ENCODE measurements at regions not wholly inside any gene's neighbourhood (a gene's known extent, or its start where the extent isn't known, plus 50 kb on each side); places are given as distances from the start of the nearest gene placed in this dataset.

DNA sequence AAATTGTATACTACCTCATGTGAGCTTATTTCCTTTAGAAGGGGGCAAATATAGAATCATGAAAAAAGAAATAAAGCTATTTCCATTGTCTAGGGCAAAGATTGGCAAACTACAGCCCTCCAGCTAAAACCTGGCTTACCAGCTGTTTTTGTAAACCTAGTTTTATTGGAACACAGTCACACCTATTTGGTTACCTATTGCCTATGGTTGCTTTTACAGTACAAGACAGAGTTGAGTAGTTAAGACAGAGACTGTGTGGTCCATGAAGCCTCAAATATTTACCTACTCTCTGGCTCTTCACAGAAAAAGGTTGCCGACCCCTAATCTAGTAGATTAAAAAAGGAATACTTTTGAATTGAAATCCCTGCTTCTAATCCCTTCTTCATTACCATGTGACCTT, 88.8 kb upstream of the ENPP6 start:
- peaks cover 3% of the 10 kb centered on the region for H3K27me3 Mint-ChIP-seq (ENCODE audit: low read depth, poor library complexity)
- H3K4me1 Mint-ChIP-seq, result no peaks in the 10 kb centered on the region
- H3K9me3 Mint-ChIP-seq, result peaks cover 28% of the 10 kb centered on the region
- no peaks in the 10 kb centered on the region for H3K36me3 Mint-ChIP-seq (ENCODE audit: low read depth)
- no peak for DNase-seq
- no peak overlapping the region for H3K4me3 Mint-ChIP-seq
- no peak overlapping the region for H3K27ac Mint-ChIP-seq
- TF ChIP-seq, protein P1, sequence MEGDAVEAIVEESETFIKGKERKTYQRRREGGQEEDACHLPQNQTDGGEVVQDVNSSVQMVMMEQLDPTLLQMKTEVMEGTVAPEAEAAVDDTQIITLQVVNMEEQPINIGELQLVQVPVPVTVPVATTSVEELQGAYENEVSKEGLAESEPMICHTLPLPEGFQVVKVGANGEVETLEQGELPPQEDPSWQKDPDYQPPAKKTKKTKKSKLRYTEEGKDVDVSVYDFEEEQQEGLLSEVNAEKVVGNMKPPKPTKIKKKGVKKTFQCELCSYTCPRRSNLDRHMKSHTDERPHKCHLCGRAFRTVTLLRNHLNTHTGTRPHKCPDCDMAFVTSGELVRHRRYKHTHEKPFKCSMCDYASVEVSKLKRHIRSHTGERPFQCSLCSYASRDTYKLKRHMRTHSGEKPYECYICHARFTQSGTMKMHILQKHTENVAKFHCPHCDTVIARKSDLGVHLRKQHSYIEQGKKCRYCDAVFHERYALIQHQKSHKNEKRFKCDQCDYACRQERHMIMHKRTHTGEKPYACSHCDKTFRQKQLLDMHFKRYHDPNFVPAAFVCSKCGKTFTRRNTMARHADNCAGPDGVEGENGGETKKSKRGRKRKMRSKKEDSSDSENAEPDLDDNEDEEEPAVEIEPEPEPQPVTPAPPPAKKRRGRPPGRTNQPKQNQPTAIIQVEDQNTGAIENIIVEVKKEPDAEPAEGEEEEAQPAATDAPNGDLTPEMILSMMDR (IDR thresholded peaks at IDR 0.05), result no peak

DNA sequence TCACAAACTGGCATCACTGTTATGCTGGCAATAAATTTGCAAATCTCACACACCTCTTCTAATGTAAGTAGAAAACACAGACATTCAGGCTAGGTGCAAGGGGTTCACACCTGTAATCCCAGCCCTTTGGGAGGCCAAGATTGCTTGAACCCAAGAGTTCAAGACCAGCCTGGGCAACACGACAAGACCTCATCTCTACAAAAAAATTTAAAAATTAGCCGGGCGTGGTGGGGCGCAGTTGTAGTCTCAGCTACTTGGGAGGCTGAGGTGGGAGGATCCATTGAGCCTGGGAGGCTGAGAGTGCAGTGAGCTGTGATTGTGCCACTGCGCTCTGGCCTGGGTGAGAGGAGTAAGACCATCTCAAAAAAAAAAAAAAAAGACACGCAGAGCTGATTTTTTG, 83.1 kb upstream of the ENPP6 start:
- DNase-seq, result no peak
- H3K4me3 Mint-ChIP-seq, result no peak overlapping the region

DNA sequence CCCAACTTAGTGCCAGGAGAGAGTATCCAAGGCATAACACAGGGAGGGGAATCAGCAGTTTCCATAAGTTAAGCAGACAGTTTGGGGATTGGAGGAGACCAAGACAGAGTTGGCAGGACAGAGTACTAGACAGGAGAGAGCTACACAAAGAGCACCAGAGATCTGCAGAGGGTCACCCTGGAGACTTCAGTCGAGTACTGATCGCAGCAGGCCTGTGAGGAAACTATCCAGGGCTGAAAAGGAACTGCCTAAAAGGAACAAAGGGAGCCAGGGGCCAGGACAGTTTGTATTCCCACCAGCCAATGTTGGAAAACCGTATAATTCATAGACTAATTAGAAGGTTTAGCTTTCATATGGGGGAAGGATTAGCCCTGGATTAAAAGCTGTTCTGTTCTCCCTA, 80.6 kb upstream of the ENPP6 start:
- Mint-ChIP-seq H3K27me3 (ENCODE audit: low read depth, poor library complexity) (no peaks in the 10 kb centered on the region), H3K9me3 (peaks cover 9% of the 10 kb centered on the region), H3K4me3 (no peak overlapping the region), H3K27ac (no peak overlapping the region), H3K4me1 (peaks cover 18% of the 10 kb centered on the region), H3K36me3 (ENCODE audit: low read depth) (no peaks in the 10 kb centered on the region)
- DNase-seq, result no peak
- TF ChIP-seq, protein P1 (IDR thresholded peaks at IDR 0.05), result no peak

More for the DNA sequence above, 83.1 kb upstream of the ENPP6 start:
- H3K27ac Mint-ChIP-seq, result no peak overlapping the region
- H3K4me1 Mint-ChIP-seq, result peaks cover 18% of the 10 kb centered on the region
- TF ChIP-seq, protein P1 (IDR thresholded peaks at IDR 0.05), result no peak
- no peaks in the 10 kb centered on the region for H3K36me3 Mint-ChIP-seq (ENCODE audit: low read depth)
- H3K9me3 Mint-ChIP-seq, result peaks cover 21% of the 10 kb centered on the region
- H3K27me3 Mint-ChIP-seq (ENCODE audit: low read depth, poor library complexity), result no peaks in the 10 kb centered on the region

DNA sequence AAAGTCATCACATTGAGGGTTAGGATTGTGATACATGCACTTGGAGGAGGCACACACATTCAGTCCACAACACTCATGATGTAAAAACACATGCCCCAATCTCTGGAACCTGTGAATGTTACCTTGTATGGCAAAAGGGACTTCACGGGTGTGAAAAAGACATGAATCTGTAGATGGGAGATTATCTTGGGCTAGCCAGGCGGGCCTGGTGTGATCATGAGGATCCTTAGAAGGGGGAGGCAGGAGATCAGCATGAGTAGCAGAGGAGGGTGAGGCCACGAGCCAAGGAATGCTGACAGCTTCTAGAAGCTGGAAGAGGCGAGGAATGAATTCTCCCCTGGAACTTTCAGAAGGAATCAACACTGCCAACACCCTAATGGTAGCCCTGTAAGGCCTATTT, 77.5 kb upstream of the ENPP6 start:
- Mint-ChIP-seq H3K9me3 (peaks cover 3% of the 10 kb centered on the region), H3K4me1 (peaks cover 18% of the 10 kb centered on the region), H3K4me3 (no peak overlapping the region), H3K27me3 (ENCODE audit: low read depth, poor library complexity) (no peaks in the 10 kb centered on the region), H3K36me3 (ENCODE audit: low read depth) (no peaks in the 10 kb centered on the region), H3K27ac (no peak overlapping the region)
- TF ChIP-seq, protein P1 (IDR thresholded peaks at IDR 0.05), result no peak
- DNase-seq, result no peak

DNA sequence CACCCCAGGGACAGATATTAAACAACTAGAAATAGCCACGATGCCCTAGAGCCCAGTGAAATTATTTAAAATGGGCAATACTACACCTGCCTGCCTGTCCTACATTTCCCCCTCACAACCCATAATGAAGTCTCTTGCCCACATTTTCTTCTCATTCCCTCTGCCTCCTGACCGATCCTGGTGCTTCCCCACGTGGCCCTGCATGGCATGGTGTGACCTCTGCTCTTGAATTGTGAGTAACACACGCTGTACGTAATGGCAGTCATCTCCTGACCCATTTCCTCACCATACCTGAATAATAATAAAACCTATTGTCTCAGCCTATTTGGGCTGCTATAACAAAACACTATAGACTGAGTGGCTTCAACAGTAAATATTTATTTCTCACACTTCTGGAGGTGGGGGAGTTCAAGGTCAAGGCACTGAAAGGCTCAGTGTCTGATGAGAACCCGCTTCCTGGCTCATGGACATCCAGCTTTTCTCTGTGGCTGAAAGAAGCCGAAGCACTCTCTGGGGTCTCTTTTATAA, 77.0 kb upstream of the ENPP6 start:
- Mint-ChIP-seq H3K4me3 (no peak overlapping the region), H3K27me3 (ENCODE audit: low read depth, poor library complexity) (no peaks in the 10 kb centered on the region), H3K36me3 (ENCODE audit: low read depth) (no peaks in the 10 kb centered on the region), H3K4me1 (peaks cover 18% of the 10 kb centered on the region), H3K27ac (no peak overlapping the region), H3K9me3 (peaks cover 3% of the 10 kb centered on the region)
- no peak for DNase-seq
- TF ChIP-seq, protein P1 (IDR thresholded peaks at IDR 0.05), result no peak

DNA sequence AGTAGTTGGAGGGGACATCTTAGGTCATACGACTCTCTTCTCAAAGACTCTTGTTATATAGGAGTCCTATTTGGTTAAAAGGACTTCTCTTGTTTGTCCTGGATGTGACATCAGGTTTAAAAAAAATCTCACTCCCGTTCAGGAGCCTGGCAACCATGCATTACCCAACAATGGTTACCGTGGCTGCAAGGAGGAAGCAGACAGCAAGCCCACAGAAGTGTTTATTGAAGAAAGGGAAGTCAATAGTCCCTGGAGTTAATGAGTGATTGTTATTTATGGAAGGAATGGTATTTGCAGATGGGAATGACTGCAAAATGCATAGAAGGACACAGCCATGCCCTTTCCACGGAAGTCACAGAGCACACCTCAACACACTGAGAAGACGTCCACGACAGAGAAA, 75.9 kb upstream of the ENPP6 start:
- Mint-ChIP-seq H3K36me3 (ENCODE audit: low read depth) (no peaks in the 10 kb centered on the region), H3K9me3 (peaks cover 3% of the 10 kb centered on the region), H3K27me3 (ENCODE audit: low read depth, poor library complexity) (no peaks in the 10 kb centered on the region), H3K4me1 (peaks cover 9% of the 10 kb centered on the region), H3K4me3 (no peak overlapping the region), H3K27ac (no peak overlapping the region)
- DNase-seq, result no peak
- TF ChIP-seq, protein P1 (IDR thresholded peaks at IDR 0.05), result no peak
